ENCODE measurements at regions not wholly inside any gene's neighbourhood (a gene's known extent, or its start where the extent isn't known, plus 50 kb on each side); places are given as distances from the start of the nearest gene placed in this dataset.

GRCh38 chr21:15493646-15494045 lies 236.1 kb upstream of the USP25 start:
- H3K27ac ChIP-seq (ENCODE audit: low read depth, low read length): no peak overlapping the region
- H3K27me3 ChIP-seq (ENCODE audit: control insufficient read depth, insufficient read depth, low read length): no peaks in the 10 kb centered on the region
- ChIA-PET CTCF (interaction anchor here (0.9 kb wide), 1 partner anchor 11 kb away, joined by 4 read pairs; no protein-coding TSS in a partner anchor), POLR2A (no interaction called here)
- no peak for TF ChIP-seq CTCF (IDR thresholded peaks at IDR 0.05; ENCODE audit: low read depth, low read length)
- H3K9me3 ChIP-seq (ENCODE audit: control insufficient read depth, insufficient read depth, low read length): no peaks in the 10 kb centered on the region
- no peak overlapping the region for H3K4me3 ChIP-seq (ENCODE audit: low read depth, low read length)
- no peak for DNase-seq (ENCODE audit: low read depth, low spot score)

GRCh38 chr21:15494481-15494880 lies 235.3 kb upstream of the USP25 start:
- TF ChIP-seq CTCF (IDR thresholded peaks at IDR 0.05; ENCODE audit: low read depth, low read length): no peak
- CTCF ChIA-PET: interaction anchor here (0.9 kb wide), 1 partner anchor 12 kb away, joined by 4 read pairs; no protein-coding TSS in a partner anchor
- no peak overlapping the region for H3K4me3 ChIP-seq (ENCODE audit: low read depth, low read length)
- H3K9me3 ChIP-seq (ENCODE audit: control insufficient read depth, insufficient read depth, low read length): no peaks in the 10 kb centered on the region
- DNase-seq (ENCODE audit: low read depth, low spot score): no peak
- H3K27me3 ChIP-seq (ENCODE audit: control insufficient read depth, insufficient read depth, low read length): no peaks in the 10 kb centered on the region
- H3K27ac ChIP-seq (ENCODE audit: low read depth, low read length): no peak overlapping the region
- POLR2A ChIA-PET: no interaction called here

- no peaks in the 10 kb centered on the region for H3K9me3 ChIP-seq (ENCODE audit: control insufficient read depth, insufficient read depth, low read length)
- TF ChIP-seq CTCF (IDR thresholded peaks at IDR 0.05; ENCODE audit: low read depth, low read length): no peak
- no peak overlapping the region for H3K27ac ChIP-seq (ENCODE audit: low read depth, low read length)
- POLR2A ChIA-PET: no interaction called here
- no peak for DNase-seq (ENCODE audit: low read depth, low spot score)
- H3K4me3 ChIP-seq (ENCODE audit: low read depth, low read length): no peak overlapping the region
- CTCF ChIA-PET: interaction anchor here (0.8 to 1.4 kb wide), 2 partner anchors 11 to 13 kb away, joined by 3 to 5 read pairs; no protein-coding TSS in a partner anchor
- no peaks in the 10 kb centered on the region for H3K27me3 ChIP-seq (ENCODE audit: control insufficient read depth, insufficient read depth, low read length)
Observed at GRCh38 chr21:15495965-15496364, 233.8 kb upstream of the USP25 start.

- H3K4me3 ChIP-seq (ENCODE audit: low read depth, low read length): no peak overlapping the region
- ChIA-PET CTCF (interaction anchor here (0.8 kb wide), 1 partner anchor 14 kb away, joined by 5 read pairs; no protein-coding TSS in a partner anchor), POLR2A (no interaction called here)
- no peaks in the 10 kb centered on the region for H3K27me3 ChIP-seq (ENCODE audit: control insufficient read depth, insufficient read depth, low read length)
- H3K27ac ChIP-seq (ENCODE audit: low read depth, low read length): no peak overlapping the region
- no peak for TF ChIP-seq CTCF (IDR thresholded peaks at IDR 0.05; ENCODE audit: low read depth, low read length)
- DNase-seq (ENCODE audit: low read depth, low spot score): no peak
- no peaks in the 10 kb centered on the region for H3K9me3 ChIP-seq (ENCODE audit: control insufficient read depth, insufficient read depth, low read length)
Observed at GRCh38 chr21:15496911-15497310, 232.9 kb upstream of the USP25 start.

- H3K27ac ChIP-seq (ENCODE audit: low read depth, low read length): no peak overlapping the region
Observed at GRCh38 chr21:15498455-15498854, 231.3 kb upstream of the USP25 start.

More at GRCh38 chr21:15498455-15498854, 231.3 kb upstream of the USP25 start:
- no peaks in the 10 kb centered on the region for H3K27me3 ChIP-seq (ENCODE audit: control insufficient read depth, insufficient read depth, low read length)
- CTCF ChIA-PET: no interaction called here
- H3K9me3 ChIP-seq (ENCODE audit: control insufficient read depth, insufficient read depth, low read length): no peaks in the 10 kb centered on the region
- TF ChIP-seq CTCF (IDR thresholded peaks at IDR 0.05; ENCODE audit: low read depth, low read length): no peak
- DNase-seq (ENCODE audit: low read depth, low spot score): no peak
- no peak overlapping the region for H3K4me3 ChIP-seq (ENCODE audit: low read depth, low read length)
- POLR2A ChIA-PET: interaction anchor here (0.5 kb wide), 1 partner anchor 214 kb away, joined by 8 read pairs; no protein-coding TSS in a partner anchor
